RWPE1 (cell line): ENCODE measurements at regions not wholly inside any gene's neighbourhood (a gene's known extent, or its start where the extent isn't known, plus 50 kb on each side); places are given as distances from the start of the nearest gene placed in this dataset.

Experiments used
- CTCF ChIA-PET: fragments of 350-600 bp; sonication (Branson Sonifier 250); formaldehyde crosslinking; extraction: SDS; loops from one replicate; lab custom pipeline; 2021; lab: Yijun Ruan, JAX
- POLR2A ChIA-PET: fragments of 400-600 bp; formaldehyde crosslinking; extraction: SDS; loops from one replicate; lab custom pipeline; 2020; ENCODE audit warnings: antibody characterized with exemption; ENCODE audit not compliant: low non-redundant PET; lab: Yijun Ruan, JAX
- DNase-seq: peaks from one replicate; pipeline ENCODE4 v3.0.0; 2012; ENCODE audit warnings: low spot score
- H3K27ac ChIP-seq: fragments of 450-650 bp; 2 replicates; pipeline ENCODE4 v1.5.1; 2017
- TF ChIP-seq, protein P1 (sequence below): fragments of 450-650 bp; conservative IDR thresholded peaks from 2 replicates; pipeline ENCODE4 v1.5.1; 2017; ENCODE audit warnings: low read depth, mild to moderate bottlenecking

- CTCF ChIA-PET: interaction anchor here (0.6 kb wide), 1 partner anchor 17 kb away, joined by 3 read pairs; no protein-coding TSS in a partner anchor
- TF ChIP-seq, protein P1, sequence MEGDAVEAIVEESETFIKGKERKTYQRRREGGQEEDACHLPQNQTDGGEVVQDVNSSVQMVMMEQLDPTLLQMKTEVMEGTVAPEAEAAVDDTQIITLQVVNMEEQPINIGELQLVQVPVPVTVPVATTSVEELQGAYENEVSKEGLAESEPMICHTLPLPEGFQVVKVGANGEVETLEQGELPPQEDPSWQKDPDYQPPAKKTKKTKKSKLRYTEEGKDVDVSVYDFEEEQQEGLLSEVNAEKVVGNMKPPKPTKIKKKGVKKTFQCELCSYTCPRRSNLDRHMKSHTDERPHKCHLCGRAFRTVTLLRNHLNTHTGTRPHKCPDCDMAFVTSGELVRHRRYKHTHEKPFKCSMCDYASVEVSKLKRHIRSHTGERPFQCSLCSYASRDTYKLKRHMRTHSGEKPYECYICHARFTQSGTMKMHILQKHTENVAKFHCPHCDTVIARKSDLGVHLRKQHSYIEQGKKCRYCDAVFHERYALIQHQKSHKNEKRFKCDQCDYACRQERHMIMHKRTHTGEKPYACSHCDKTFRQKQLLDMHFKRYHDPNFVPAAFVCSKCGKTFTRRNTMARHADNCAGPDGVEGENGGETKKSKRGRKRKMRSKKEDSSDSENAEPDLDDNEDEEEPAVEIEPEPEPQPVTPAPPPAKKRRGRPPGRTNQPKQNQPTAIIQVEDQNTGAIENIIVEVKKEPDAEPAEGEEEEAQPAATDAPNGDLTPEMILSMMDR: no peak
- POLR2A ChIA-PET: no interaction called here
- no peak for DNase-seq
- no peak overlapping the region for H3K27ac ChIP-seq
Measured at GRCh38 chr10:124176349-124177179, 83.2 kb upstream of the CHST15 start.

DNA sequence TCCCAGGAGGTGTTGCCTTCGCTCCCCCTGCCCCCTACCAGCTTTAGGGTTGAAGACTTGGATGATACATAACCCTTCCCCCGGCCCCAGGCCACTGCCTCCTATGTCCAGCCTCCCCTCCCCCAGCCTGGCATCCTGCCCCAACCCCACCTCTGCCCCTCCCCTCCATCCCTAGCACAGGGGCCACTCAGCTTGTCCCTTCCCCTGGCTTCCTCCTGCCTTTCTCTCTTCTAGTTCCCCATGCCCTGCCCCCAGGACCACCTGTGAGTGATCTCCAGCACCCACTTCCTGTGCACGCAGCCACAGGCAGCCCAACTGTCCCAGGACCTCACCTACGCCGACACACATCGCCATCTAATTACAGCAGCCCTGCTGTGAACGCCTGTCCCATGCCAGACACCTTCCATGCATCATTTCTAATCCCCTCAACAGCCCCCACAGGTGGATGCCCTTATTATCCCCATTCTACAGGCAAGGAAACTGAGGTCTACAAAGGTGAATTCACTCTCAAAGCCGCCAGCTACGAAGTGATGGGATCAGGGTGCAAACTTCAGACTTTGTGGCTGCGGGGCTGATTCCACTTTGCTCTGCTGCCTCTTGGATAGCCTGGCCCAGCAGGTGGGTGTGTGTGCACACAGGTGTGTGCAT, 82.4 kb upstream of the CHST15 start:
- CTCF ChIA-PET: no interaction called here

GRCh38 chr10:124174673-124175645, 81.6 kb upstream of the CHST15 start:
- H3K27ac ChIP-seq: no peak overlapping the region
- ChIA-PET CTCF (no interaction called here), POLR2A (no interaction called here)
- no peak for DNase-seq
- TF ChIP-seq, protein P1: no peak

More for the DNA sequence above, 82.4 kb upstream of the CHST15 start:
- TF ChIP-seq, protein P1: no peak
- DNase-seq: no peak
- POLR2A ChIA-PET: no interaction called here
- no peak overlapping the region for H3K27ac ChIP-seq

GRCh38 chr10:124174071-124174566, 80.7 kb upstream of the CHST15 start:
- ChIA-PET CTCF (no interaction called here), POLR2A (no interaction called here)
- H3K27ac ChIP-seq: no peak overlapping the region
- no peak for DNase-seq
- TF ChIP-seq, protein P1: no peak

- no peak for DNase-seq
- POLR2A ChIA-PET: no interaction called here
- no peak overlapping the region for H3K27ac ChIP-seq
- CTCF ChIA-PET: interaction anchor here (0.6 kb wide), 1 partner anchor 179 kb away, joined by 3 read pairs; no protein-coding TSS in a partner anchor
- TF ChIP-seq, protein P1: no peak
Measured at GRCh38 chr10:124173298-124173900, 80.0 kb upstream of the CHST15 start.
